ENCODE measurements at regions not wholly inside any gene's neighbourhood (a gene's known extent, or its start where the extent isn't known, plus 50 kb on each side); places are given as distances from the start of the nearest gene placed in this dataset.

GRCh38 chr20:57790176-57790575 is 80.4 kb upstream of the PMEPA1 start:
- TF ChIP-seq, protein P1, sequence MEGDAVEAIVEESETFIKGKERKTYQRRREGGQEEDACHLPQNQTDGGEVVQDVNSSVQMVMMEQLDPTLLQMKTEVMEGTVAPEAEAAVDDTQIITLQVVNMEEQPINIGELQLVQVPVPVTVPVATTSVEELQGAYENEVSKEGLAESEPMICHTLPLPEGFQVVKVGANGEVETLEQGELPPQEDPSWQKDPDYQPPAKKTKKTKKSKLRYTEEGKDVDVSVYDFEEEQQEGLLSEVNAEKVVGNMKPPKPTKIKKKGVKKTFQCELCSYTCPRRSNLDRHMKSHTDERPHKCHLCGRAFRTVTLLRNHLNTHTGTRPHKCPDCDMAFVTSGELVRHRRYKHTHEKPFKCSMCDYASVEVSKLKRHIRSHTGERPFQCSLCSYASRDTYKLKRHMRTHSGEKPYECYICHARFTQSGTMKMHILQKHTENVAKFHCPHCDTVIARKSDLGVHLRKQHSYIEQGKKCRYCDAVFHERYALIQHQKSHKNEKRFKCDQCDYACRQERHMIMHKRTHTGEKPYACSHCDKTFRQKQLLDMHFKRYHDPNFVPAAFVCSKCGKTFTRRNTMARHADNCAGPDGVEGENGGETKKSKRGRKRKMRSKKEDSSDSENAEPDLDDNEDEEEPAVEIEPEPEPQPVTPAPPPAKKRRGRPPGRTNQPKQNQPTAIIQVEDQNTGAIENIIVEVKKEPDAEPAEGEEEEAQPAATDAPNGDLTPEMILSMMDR (IDR thresholded peaks at IDR 0.05 in 2 of 3, conservative IDR thresholded peaks at IDR 0.05 in 1 of 3; ENCODE audit: control insufficient read depth in 2 of 3, extremely low read depth in 1 of 3, insufficient read depth in 1 of 3, low read depth in 3 of 3, low read length in 3 of 3): no peak
- TF ChIP-seq BHLHE40 (IDR thresholded peaks at IDR 0.05; ENCODE audit: borderline replicate concordance in 1 of 2, low read depth in 2 of 2, low read length in 1 of 2) (no peak), NKRF (conservative IDR thresholded peaks at IDR 0.05) (no peak), GABPA (IDR thresholded peaks at IDR 0.05; ENCODE audit: low read depth) (no peak), SREBF1 (IDR thresholded peaks at IDR 0.05; ENCODE audit: low read length) (no peak), JUND (IDR thresholded peaks at IDR 0.05; ENCODE audit: low read depth, low read length) (no peak), POLR2A (IDR thresholded peaks at IDR 0.05; ENCODE audit: low read depth, low read length) (no peak), ZBTB11 (CRISPR knock-in tag; IDR thresholded peaks at IDR 0.05) (no peak), ZSCAN29 (IDR thresholded peaks at IDR 0.05) (no peak), TAF1 (IDR thresholded peaks at IDR 0.05; ENCODE audit: borderline replicate concordance, low read depth, low read length) (no peak)

Data from GM12878 (cell line).